PC-9 (cell line): ENCODE measurements at regions not wholly inside any gene's neighbourhood (a gene's known extent, or its start where the extent isn't known, plus 50 kb on each side); places are given as distances from the start of the nearest gene placed in this dataset.

Experiments used
- BruUV-seq: library from RNA; stranded (reverse); fragments of 400-500 nt; replicated peaks from 2 replicates; lab custom pipeline; 2021; lab: Mats Ljungman, UMichigan
- CTCF ChIA-PET: fragments of 300-600 bp; sonication (Branson Sonifier 250); formaldehyde crosslinking; loops from one replicate; lab custom pipeline; 2022; ENCODE audit warnings: antibody characterized with exemption; lab: Charles Lee
- POLR2A ChIA-PET: fragments of 300-600 bp; sonication (Branson Sonifier 250); formaldehyde crosslinking; loops from one replicate; lab custom pipeline; 2022; ENCODE audit warnings: antibody characterized with exemption; ENCODE audit not compliant: unreplicated experiment; lab: Charles Lee
- DNase-seq, 2 experiments: peaks; one replicate each; pipeline versions ENCODE4 v3.0.0 to v3.0.0-alpha.2; 2015 to 2022; ENCODE audit warnings: mixed read lengths in 1 of 2
- H2AFZ ChIP-seq: fragments of 200-600 bp; sonication (generic); 2 replicates; pipeline ENCODE4 v1.8.1; 2017; ENCODE audit warnings: antibody characterized with exemption
- H3F3A ChIP-seq: fragments of 200-600 bp; sonication (generic); 2 replicates; pipeline ENCODE4 v1.8.1; 2017; ENCODE audit warnings: antibody characterized with exemption, mild to moderate bottlenecking, low read depth; ENCODE audit not compliant: insufficient read depth
- H3K27ac ChIP-seq: fragments of 200-600 bp; sonication (generic); 2 replicates; pipeline ENCODE4 v1.6.1; 2016; ENCODE audit warnings: mixed run types
- H3K27me3 ChIP-seq: fragments of 200-600 bp; sonication (generic); 2 replicates; pipeline ENCODE4 v1.6.1; 2016; ENCODE audit warnings: low read depth, mixed run types; ENCODE audit not compliant: insufficient read depth
- H3K36me3 ChIP-seq: fragments of 200-600 bp; sonication (generic); 2 replicates; pipeline ENCODE4 v1.6.1; 2016; ENCODE audit warnings: low read depth, mixed run types
- H3K4me1 ChIP-seq: fragments of 200-600 bp; sonication (generic); replicated peaks from 2 replicates; pipeline ENCODE4 v1.6.1; 2016; ENCODE audit warnings: mixed run types; ENCODE audit not compliant: insufficient read depth
- H3K4me2 ChIP-seq: fragments of 200-600 bp; sonication (generic); 2 replicates; pipeline ENCODE4 v1.6.1; 2017; ENCODE audit warnings: mixed run types
- H3K4me3 ChIP-seq: fragments of 200-600 bp; sonication (generic); 2 replicates; pipeline ENCODE4 v1.6.1; 2016; ENCODE audit warnings: mixed run types
- H3K79me2 ChIP-seq: fragments of 200-600 bp; sonication (generic); 2 replicates; pipeline ENCODE4 v1.6.1; 2017; ENCODE audit warnings: low read depth, mixed run types
- H3K9me2 ChIP-seq: fragments of 200-600 bp; sonication (generic); 2 replicates; pipeline ENCODE4 v1.8.1; 2017; ENCODE audit warnings: mild to moderate bottlenecking; ENCODE audit not compliant: insufficient read depth
- H3K9me3 ChIP-seq: fragments of 200-600 bp; sonication (generic); 2 replicates; pipeline ENCODE4 v1.8.1; 2016; ENCODE audit warnings: low read depth; ENCODE audit not compliant: insufficient read depth
- H4K20me1 ChIP-seq: fragments of 200-600 bp; sonication (generic); 2 replicates; pipeline ENCODE4 v1.8.1; 2017; ENCODE audit not compliant: insufficient read depth
- CTCF ChIP-seq: fragments of 200-600 bp; sonication (generic); conservative IDR thresholded peaks from 2 replicates; pipeline ENCODE4 v1.6.1; 2017; ENCODE audit warnings: mixed run types, antibody characterized with exemption, mild to moderate bottlenecking, moderate library complexity
- EZH2 ChIP-seq: fragments of 200-600 bp; sonication (generic); IDR thresholded peaks from 2 replicates; pipeline ENCODE4 v1.8.0; 2017; ENCODE audit warnings: antibody characterized with exemption, low read depth
- intact Hi-C: fragments of 100-400 bp; cut with micrococcal nuclease; formaldehyde crosslinking; loops from one replicate; pipeline ENCODE4 v1.10.0; 2022; ENCODE audit not compliant: unreplicated experiment

GRCh38 chr6:103578115-103578514 lies 1281.6 kb downstream of the HACE1 start:
- Histone ChIP-seq H3K4me3 (no peak overlapping the region), H3K27me3 (no peaks in the 10 kb centered on the region), H3K4me2 (no peak overlapping the region), H4K20me1 (no peaks in the 10 kb centered on the region), H2AFZ (no peak overlapping the region), H3F3A (no peaks in the 10 kb centered on the region), H3K4me1 (no peaks in the 10 kb centered on the region), H3K9me3 (no peaks in the 10 kb centered on the region), H3K9me2 (no peaks in the 10 kb centered on the region), H3K27ac (no peak overlapping the region), H3K79me2 (no peaks in the 10 kb centered on the region), H3K36me3 (no peaks in the 10 kb centered on the region)
- intact Hi-C loops, result no loop called here
- DNase-seq, result no peak
- ChIA-PET CTCF (interaction anchor here (0.6 kb wide), 1 partner anchor 721 kb away, joined by 7 read pairs; no protein-coding TSS in a partner anchor), POLR2A (no interaction called here)
- BruUV-seq, result no TSS peak
- no peak for TF ChIP-seq EZH2
- no peak for TF ChIP-seq CTCF

- Histone ChIP-seq H3K9me3 (no peaks in the 10 kb centered on the region), H3F3A (no peaks in the 10 kb centered on the region), H3K4me2 (no peak overlapping the region), H3K27ac (no peak overlapping the region), H3K27me3 (no peaks in the 10 kb centered on the region), H3K9me2 (no peaks in the 10 kb centered on the region), H3K4me3 (no peak overlapping the region), H3K4me1 (no peaks in the 10 kb centered on the region), H2AFZ (no peak overlapping the region), H4K20me1 (no peaks in the 10 kb centered on the region), H3K36me3 (no peaks in the 10 kb centered on the region), H3K79me2 (no peaks in the 10 kb centered on the region)
- ChIA-PET POLR2A (interaction anchor here (0.6 kb wide), 1 partner anchor 467 kb away, joined by 3 read pairs; no protein-coding TSS in a partner anchor), CTCF (no interaction called here)
- no TSS peak for BruUV-seq
- no peak for DNase-seq
- intact Hi-C loops, result loop anchor here (5.0 kb wide), 1 partner anchor 293 kb away; no protein-coding TSS in a partner anchor
- TF ChIP-seq CTCF, result no peak
- TF ChIP-seq EZH2, result no peak
Measured at GRCh38 chr6:103570431-103570830, 1289.3 kb downstream of the HACE1 start.

- no peaks in the 10 kb centered on the region for H3K79me2 ChIP-seq
- H3K27ac ChIP-seq, result no peak overlapping the region
- H3K4me1 ChIP-seq, result no peaks in the 10 kb centered on the region
- no peaks in the 10 kb centered on the region for H3K36me3 ChIP-seq
- no peaks in the 10 kb centered on the region for H3K27me3 ChIP-seq
- no peaks in the 10 kb centered on the region for H4K20me1 ChIP-seq
- intact Hi-C loops, result no loop called here
- ChIA-PET POLR2A (no interaction called here), CTCF (no interaction called here)
- BruUV-seq, result no TSS peak
- no peak overlapping the region for H3K4me3 ChIP-seq
- H3K4me2 ChIP-seq, result no peak overlapping the region
- no peaks in the 10 kb centered on the region for H3F3A ChIP-seq
- 0 out of 2 replicates have a peak, but pooled peaks cover 3% of the 10 kb centered on the region for H3K9me2 ChIP-seq
- TF ChIP-seq EZH2 (no peak), CTCF (no peak)
- H3K9me3 ChIP-seq, result no peaks in the 10 kb centered on the region
- no peak overlapping the region for H2AFZ ChIP-seq
- no peak for DNase-seq
Measured at GRCh38 chr6:103554911-103555310, 1304.8 kb downstream of the HACE1 start.
